Loucy (cell line): ENCODE measurements at regions not wholly inside any gene's neighbourhood (a gene's known extent, or its start where the extent isn't known, plus 50 kb on each side); places are given as distances from the start of the nearest gene placed in this dataset.

Source experiments
- CTCF ChIP-seq: fragments of 200-600 bp; sonication (generic); conservative IDR thresholded peaks from 2 replicates; pipeline ENCODE4 v1.5.1; 2014; ENCODE audit warnings: mild to moderate bottlenecking, antibody characterized with exemption, low read length
- EZH2phosphoT487 ChIP-seq: fragments of 200-600 bp; IDR thresholded peaks from 2 replicates; pipeline ENCODE4 v1.6.1; 2018; ENCODE audit warnings: antibody characterized with exemption, mild to moderate bottlenecking, moderate library complexity, borderline replicate concordance

- TF ChIP-seq CTCF (no peak), EZH2phosphoT487 (no peak)
Observed at GRCh38 chr4:28385801-28386200, 1525.2 kb downstream of the STIM2 start.
